Small intestine (tissue), 7 donors: ENCODE measurements at regions not wholly inside any gene's neighbourhood (a gene's known extent, or its start where the extent isn't known, plus 50 kb on each side); places are given as distances from the start of the nearest gene placed in this dataset.
"Not testable (repeated sequence)": the region's sequence is repeated elsewhere in the genome, so short reads cannot be mapped to it uniquely, and the experiment has no call there.

Experiments
- DNase-seq, 2 donors: peaks; one replicate each; pipeline versions ENCODE4 v3.0.0 to v3.0.0-alpha.2; 2013
- FAIRE-seq: peaks from 2 replicates; lab custom pipeline; 2012; peaks lifted over from hg19 to GRCh38; lab: Jason Lieb, UNC
- H3K27ac ChIP-seq, 3 donors: one replicate each; pipeline ENCODE4 v1.5.1; 2013; ENCODE audit warnings: low read length in 2 of 3, mild to moderate bottlenecking in 2 of 3, control low read depth in 1 of 3, inconsistent platforms in 1 of 3, low read depth in 1 of 3, moderate library complexity in 1 of 3
- H3K27me3 ChIP-seq, 3 donors: one replicate each; pipeline ENCODE4 v1.6.1; 2013; ENCODE audit warnings: low read length in 3 of 3, inconsistent platforms in 1 of 3; ENCODE audit not compliant: control insufficient read depth in 3 of 3, insufficient read depth in 3 of 3
- H3K36me3 ChIP-seq, 3 donors: one replicate each; pipeline ENCODE4 v1.6.1; 2013; ENCODE audit warnings: low read length in 3 of 3, inconsistent platforms in 1 of 3, low read depth in 1 of 3, mild to moderate bottlenecking in 1 of 3, moderate library complexity in 1 of 3; ENCODE audit not compliant: control insufficient read depth in 3 of 3, insufficient read depth in 2 of 3
- H3K4me1 ChIP-seq, 3 donors: one replicate each; pipeline ENCODE4 v1.6.1; 2013; ENCODE audit warnings: low read length in 2 of 3, inconsistent platforms in 1 of 3, low read depth in 1 of 3, mild to moderate bottlenecking in 1 of 3, moderate library complexity in 1 of 3; ENCODE audit not compliant: control insufficient read depth in 3 of 3, insufficient read depth in 2 of 3
- H3K4me3 ChIP-seq, 3 donors: one replicate each; pipeline ENCODE4 v1.5.1; 2013; ENCODE audit warnings: low read length in 3 of 3, control low read depth in 1 of 3, inconsistent platforms in 1 of 3, low read depth in 1 of 3, mild to moderate bottlenecking in 1 of 3, moderate library complexity in 1 of 3
- H3K9me3 ChIP-seq, 2 donors: one replicate each; pipeline ENCODE4 v1.6.1; 2013; ENCODE audit warnings: low read depth in 1 of 2, low read length in 1 of 2; ENCODE audit not compliant: control insufficient read depth in 2 of 2, insufficient read depth in 1 of 2
- WGBS, 3 donors: extraction: QIAGEN DNeasy Blood & Tissue Kit; methylation state at CpG; one replicate each; pipeline ENCODE4 v1.1.7; 2013; 5-methylcytosine and 5-hydroxymethylcytosine counted together
- donor health status: healthy with polysubstance abuse.
- donor health status: control.
- donor health status: control.
- donor health status: Bipolar disorder and iron deficiency.
- donor health status: healthy.

DNA sequence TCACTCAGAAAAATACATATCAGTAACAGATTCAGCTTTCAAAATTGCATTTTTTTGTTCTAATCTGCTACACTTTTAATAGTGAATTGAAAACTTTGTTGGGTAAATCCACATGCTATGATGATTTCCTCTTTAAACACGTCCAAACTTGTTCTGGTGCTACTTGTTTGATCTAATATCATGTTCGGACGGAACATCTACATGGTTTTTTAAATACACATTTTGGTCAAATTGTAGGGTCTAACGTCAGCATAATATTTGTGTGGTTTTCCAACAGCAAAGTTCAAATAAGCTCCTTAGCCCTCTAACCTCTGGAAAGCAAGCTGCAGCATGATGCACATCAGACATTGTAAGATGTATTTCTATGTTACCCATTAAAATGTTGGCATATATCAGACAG is 98.5 kb upstream of the OSTN start:
- H3K4me1 ChIP-seq = no peaks in the 10 kb centered on the region
- FAIRE-seq (no peak), DNase-seq (no peak)
- H3K9me3 ChIP-seq = no peaks in the 10 kb centered on the region
- no peaks in the 10 kb centered on the region for H3K27me3 ChIP-seq
- no peaks in the 10 kb centered on the region for H3K36me3 ChIP-seq
- WGBS, 3 donors = 68 to 83% (median 72%) methylated on average over 4 of the region's 4 CpGs
- no peak overlapping the region for H3K27ac ChIP-seq
- H3K4me3 ChIP-seq = no peak overlapping the region

DNA sequence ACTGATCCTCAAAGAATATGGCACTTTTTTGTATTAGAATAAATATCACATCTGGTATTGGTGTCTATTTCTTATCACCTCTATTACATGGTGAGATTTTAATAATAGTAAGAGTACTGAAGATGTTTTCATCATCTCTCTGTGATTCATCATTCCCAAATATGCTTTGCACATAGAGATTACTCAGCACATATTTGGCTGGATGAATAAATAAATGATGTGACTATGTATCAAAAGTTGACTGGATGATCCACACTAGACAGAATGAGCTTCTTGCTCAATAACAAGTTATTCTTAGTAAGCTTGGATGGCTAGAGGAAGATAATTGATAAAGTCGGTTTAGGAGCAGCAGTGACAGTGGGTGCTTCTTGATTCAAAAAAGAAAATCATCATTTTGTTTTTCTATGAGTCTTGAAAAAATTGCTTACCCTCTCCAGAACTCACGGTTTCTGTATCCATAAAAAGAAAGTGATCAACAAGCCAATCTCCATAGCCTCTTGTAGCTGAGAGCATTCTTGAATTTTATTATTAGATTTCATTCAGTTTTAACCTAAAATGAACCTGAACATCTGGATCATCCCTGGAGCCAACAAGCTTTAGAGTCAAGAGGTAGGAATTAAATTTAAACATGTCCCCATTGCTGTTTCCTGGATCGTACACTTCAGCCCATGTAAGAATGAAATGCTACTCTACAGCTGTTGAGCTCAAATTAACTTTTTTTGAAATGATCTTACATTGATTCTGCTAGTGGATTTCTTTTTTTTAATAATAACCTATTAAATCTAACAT is 104.8 kb upstream of the OSTN start:
- DNase-seq (no peak), FAIRE-seq (peak; percentile 47)
- H3K9me3 ChIP-seq = no peaks in the 10 kb centered on the region
- H3K36me3 ChIP-seq = no peaks in the 10 kb centered on the region
- no peaks in the 10 kb centered on the region for H3K4me1 ChIP-seq
- H3K27ac ChIP-seq = no peak overlapping the region
- no peaks in the 10 kb centered on the region for H3K27me3 ChIP-seq
- no peak overlapping the region for H3K4me3 ChIP-seq
- 59 to 68% (median 63%) methylated on average over 3 of the region's 3 CpGs for WGBS, 3 donors

DNA sequence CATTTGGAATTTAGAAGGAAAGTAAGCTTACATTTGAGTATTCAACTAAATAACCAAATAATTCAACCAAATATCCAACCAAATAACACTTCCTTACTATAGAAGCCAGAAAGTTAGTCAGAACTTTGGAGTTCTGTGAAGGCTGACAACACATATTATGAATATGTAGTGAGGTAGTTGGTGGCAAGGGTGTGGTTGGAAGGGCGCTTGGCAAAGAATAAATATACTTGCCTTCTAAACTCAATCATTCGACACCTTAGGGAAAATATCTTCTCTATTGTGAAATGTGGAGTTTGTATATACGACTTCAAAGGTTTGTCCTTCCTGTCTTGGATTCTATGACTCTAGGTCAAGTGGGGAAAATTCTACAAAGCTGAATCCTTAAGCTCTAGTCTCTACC is 111.7 kb upstream of the OSTN start:
- 73 to 77% (median 76%) methylated on average over 3 of the region's 3 CpGs for WGBS, 3 donors
- no peaks in the 10 kb centered on the region for H3K4me1 ChIP-seq
- H3K9me3 ChIP-seq = no peaks in the 10 kb centered on the region
- H3K27ac ChIP-seq = no peak overlapping the region
- H3K27me3 ChIP-seq = no peaks in the 10 kb centered on the region
- FAIRE-seq (no peak), DNase-seq (no peak)
- H3K36me3 ChIP-seq = no peaks in the 10 kb centered on the region
- no peak overlapping the region for H3K4me3 ChIP-seq

DNA sequence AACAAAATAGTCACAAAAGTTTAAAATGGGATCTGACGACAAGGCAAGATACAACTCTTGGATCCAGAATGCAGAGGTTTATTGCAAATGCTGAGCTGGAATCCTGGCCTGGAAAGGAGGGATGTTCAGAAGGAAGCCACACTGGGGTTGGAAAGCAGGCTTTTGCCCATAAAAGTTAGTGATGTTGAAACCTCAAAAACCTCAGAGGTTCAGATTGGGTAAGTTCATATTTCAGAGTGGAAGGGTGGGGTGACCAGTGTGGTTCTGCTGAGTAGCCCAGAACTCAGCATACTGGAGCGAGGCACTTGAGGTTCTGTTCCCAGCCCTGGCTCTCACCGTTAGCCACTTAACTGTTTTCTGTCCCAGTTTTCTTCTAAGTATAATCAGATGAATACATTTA is 114.0 kb upstream of the OSTN start:
- no peaks in the 10 kb centered on the region for H3K36me3 ChIP-seq
- DNase-seq (no peak), FAIRE-seq (no peak)
- no peaks in the 10 kb centered on the region for H3K27me3 ChIP-seq
- H3K4me1 ChIP-seq = no peaks in the 10 kb centered on the region
- H3K27ac ChIP-seq = no peak overlapping the region
- H3K4me3 ChIP-seq = no peak overlapping the region
- WGBS, 3 donors = 74 to 83% (median 78%) methylated on average over 3 of the region's 3 CpGs
- H3K9me3 ChIP-seq = no peaks in the 10 kb centered on the region

DNA sequence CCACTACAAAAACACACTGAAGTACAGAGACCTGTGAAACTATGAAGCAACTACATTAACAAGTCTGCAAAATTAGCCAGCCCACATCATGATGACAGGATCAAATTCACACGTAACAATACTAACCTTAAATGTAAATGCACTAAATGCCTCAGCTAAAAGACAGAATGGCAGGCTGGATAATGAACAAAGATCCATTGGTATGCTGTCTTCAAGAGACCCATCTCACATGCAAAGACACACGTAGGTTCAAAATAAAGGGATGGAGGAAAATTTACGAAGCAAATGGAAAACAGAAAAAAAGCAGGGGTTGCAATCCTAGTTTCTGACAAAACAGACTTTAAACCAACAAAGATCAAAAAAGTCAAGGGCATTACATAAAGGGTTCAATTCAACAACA is 120.1 kb upstream of the OSTN start:
- not testable (repeated sequence) for FAIRE-seq

DNA sequence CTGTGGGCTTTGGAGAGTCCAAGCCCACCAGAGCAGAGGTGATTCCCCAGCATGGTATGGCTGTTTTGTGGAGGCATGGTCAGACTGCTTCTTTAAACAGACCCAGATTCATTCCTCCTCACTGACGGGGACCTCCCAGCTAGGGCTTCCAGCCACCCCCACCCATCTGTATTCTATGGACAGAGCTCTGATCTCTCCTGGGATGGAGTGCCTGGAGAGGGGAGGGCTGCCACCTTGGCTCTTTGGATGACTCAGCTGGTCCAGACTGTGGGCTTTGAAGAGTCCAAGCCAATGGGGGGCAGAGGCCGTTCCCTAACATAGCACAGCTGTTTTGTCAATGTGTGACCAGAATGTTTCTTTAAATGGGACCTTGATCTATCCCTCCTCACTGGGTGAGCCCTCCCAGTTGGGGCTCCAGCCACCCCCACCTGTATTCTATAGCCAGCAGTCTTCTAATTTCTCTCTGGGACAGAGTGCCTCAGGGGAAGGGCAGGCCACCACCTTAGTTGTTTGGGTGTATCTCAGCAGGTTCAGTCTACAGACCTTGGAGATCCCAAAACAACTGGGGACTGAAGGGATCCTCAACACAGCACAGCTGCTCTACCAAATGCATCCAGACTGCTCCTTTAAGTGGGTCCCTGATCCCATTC is 122.0 kb upstream of the OSTN start:
- no peaks in the 10 kb centered on the region for H3K9me3 ChIP-seq
- H3K27me3 ChIP-seq = no peaks in the 10 kb centered on the region
- H3K27ac ChIP-seq = no peak overlapping the region
- FAIRE-seq = no peak
- no peaks in the 10 kb centered on the region for H3K36me3 ChIP-seq
- H3K4me1 ChIP-seq = no peaks in the 10 kb centered on the region
- no peak overlapping the region for H3K4me3 ChIP-seq
- WGBS, 3 donors = 62 to 76% (median 75%) methylated on average over 2 of the region's 2 CpGs
- no peak for DNase-seq

More for the DNA sequence above, 120.1 kb upstream of the OSTN start:
- not testable (repeated sequence) for H3K4me1 ChIP-seq, H3K4me3 ChIP-seq, DNase-seq, H3K9me3 ChIP-seq, H3K27ac ChIP-seq, H3K27me3 ChIP-seq, H3K36me3 ChIP-seq
- WGBS, 3 donors = 79 to 92% (median 87%) methylated on average over 3 of the region's 3 CpGs

DNA sequence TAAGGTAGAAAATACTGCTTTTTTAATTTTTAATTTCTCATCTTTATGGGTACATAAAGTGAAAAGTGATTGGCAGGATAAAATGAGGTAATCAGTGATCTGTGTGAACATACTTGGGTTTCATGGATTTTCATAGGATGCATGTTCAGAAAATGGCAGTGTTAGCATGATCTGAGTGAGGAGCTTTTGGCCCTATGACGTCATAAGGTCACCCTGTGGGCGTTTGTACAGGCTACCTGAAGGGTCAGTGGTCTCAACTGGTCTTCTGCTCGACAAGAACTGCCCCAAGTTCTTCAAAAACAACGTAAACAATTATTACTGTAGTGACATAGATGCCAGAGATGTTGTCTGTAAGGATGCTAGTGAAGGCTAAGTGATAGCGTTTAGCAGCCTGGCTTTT is 124.5 kb upstream of the OSTN start:
- WGBS, 3 donors = 37 to 60% (median 39%) methylated on average over 5 of the region's 5 CpGs

DNA sequence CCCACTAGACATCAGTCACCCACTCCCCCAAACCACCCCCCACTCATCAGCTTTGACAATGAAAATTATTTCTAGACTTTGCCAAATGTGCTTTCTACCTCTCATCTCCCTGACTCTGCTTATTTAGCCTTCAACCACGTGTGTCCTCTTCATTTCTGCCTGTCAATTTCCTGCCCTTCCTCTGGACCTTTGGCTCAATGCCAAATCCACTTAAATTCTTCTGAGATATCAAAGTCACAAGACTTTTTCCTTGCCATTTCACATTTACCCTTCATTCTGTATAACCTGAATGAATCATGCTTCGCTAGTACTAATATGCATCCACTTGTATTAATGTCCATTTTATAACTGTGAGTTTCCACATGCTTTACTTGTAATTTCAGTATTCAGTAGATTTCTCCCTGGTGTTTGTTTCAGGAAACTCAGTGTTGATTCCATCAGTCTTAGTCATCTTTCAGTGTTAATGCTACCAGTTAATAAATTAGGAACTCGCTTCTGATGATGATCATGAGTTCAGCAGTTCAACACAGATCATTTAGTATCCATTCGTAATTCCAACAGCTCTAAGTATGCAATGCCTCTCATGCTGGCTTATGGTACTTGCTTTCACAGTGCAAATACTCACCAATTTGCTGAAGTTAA is 128.2 kb upstream of the OSTN start:
- H3K27me3 ChIP-seq = no peaks in the 10 kb centered on the region
- no peak overlapping the region for H3K27ac ChIP-seq
- H3K4me3 ChIP-seq = no peak overlapping the region
- H3K4me1 ChIP-seq = no peaks in the 10 kb centered on the region
- DNase-seq = no peak
- FAIRE-seq = no peak
- H3K36me3 ChIP-seq = no peaks in the 10 kb centered on the region
- WGBS, 3 donors = 56 to 59% (median 58%) methylated on average over 4 of the region's 4 CpGs
- no peaks in the 10 kb centered on the region for H3K9me3 ChIP-seq

More for the DNA sequence above, 124.5 kb upstream of the OSTN start:
- no peaks in the 10 kb centered on the region for H3K9me3 ChIP-seq
- no peaks in the 10 kb centered on the region for H3K4me1 ChIP-seq
- H3K27me3 ChIP-seq = no peaks in the 10 kb centered on the region
- FAIRE-seq = no peak
- H3K36me3 ChIP-seq = no peaks in the 10 kb centered on the region
- no peak overlapping the region for H3K27ac ChIP-seq
- H3K4me3 ChIP-seq = no peak overlapping the region
- no peak for DNase-seq
